ENCODE measurements at regions not wholly inside any gene's neighbourhood (a gene's known extent, or its start where the extent isn't known, plus 50 kb on each side); places are given as distances from the start of the nearest gene placed in this dataset.

DNA sequence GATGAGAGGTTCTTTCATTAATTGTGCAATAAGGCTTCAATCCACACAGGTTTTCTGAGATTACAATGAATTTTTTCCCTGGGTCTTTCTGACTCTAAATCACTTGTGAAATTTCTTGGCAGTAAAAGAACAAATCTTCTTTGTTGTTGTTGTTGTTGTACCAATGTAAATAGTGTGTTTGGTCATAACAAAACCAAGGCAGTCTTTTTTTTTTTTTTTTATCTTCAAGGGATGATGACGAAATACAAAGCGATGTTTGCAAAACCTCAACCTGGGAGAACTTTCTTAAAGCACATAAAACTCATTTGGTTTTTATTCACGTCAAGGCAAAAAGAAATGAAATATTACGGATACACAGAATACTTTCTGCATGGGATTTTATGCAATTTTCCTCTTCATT, 462.0 kb downstream of the LIG4 start:
- no peak for DNase-seq (ENCODE audit: low read depth in 2 of 2)

GRCh38 chr13:107743983-107744382, 471.4 kb downstream of the LIG4 start:
- DNase-seq (ENCODE audit: low read depth in 2 of 2): no peak

- DNase-seq (ENCODE audit: low read depth in 2 of 2): no peak
These were observed 471.8 kb downstream of the LIG4 start for GRCh38 chr13:107743526-107743925.

GRCh38 chr13:107743100-107743499, 472.2 kb downstream of the LIG4 start:
- DNase-seq (ENCODE audit: low read depth in 2 of 2): no peak

DNA sequence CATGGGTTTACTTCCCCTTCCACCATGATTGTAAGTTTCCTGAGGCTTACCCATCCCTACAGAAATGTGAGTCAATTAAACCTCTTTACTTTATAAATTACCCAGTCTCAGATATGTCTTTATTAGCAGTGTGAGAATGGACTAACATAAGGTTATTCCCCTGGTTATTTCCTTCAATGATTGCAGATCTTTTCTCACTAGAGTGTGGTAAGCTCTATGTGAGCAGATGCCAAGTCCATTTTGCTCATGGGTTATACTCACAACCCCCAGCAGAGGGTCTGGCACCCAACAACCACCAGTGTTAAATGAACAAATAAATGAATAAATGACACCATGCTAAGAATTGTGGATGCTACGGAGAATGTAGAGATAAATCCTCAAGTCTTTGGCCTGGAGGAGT, 472.8 kb downstream of the LIG4 start:
- no peak for DNase-seq (ENCODE audit: low read depth in 2 of 2)

GRCh38 chr13:107738004-107738403, 477.3 kb downstream of the LIG4 start:
- no peak for DNase-seq (ENCODE audit: low read depth in 2 of 2)

DNA sequence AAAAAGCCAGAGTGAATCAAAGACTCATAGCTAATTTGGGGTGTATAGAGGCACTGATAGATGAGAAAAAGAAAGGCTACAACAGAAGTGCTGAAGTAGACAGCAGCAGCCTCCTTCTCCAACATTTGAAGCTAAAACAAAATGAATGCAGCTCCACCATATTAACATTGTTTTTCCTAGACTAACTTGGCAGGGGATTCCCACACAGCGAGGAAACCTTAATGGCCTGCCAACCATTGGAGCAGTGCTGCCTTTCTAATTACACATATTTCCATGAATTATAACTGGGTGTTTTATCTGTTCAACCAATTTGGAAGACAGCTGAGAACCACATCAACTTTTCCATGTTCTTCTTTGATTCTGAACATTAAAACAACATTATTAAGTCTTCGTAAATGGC, 478.6 kb downstream of the LIG4 start:
- DNase-seq (ENCODE audit: low read depth in 2 of 2): no peak

- no peak for DNase-seq (ENCODE audit: low read depth in 2 of 2)
These were observed 479.2 kb downstream of the LIG4 start for GRCh38 chr13:107736170-107736569.

- DNase-seq (ENCODE audit: low read depth in 2 of 2): no peak
These were observed 480.3 kb downstream of the LIG4 start for GRCh38 chr13:107734891-107735625.

GRCh38 chr13:107733276-107733675, 482.1 kb downstream of the LIG4 start:
- DNase-seq (ENCODE audit: low read depth in 2 of 2): no peak

GRCh38 chr13:107730813-107731212, 484.5 kb downstream of the LIG4 start:
- no peak for DNase-seq (ENCODE audit: low read depth in 2 of 2)

- DNase-seq (ENCODE audit: low read depth in 2 of 2): no peak
These were observed 494.0 kb downstream of the LIG4 start for GRCh38 chr13:107721125-107721869.

- DNase-seq (ENCODE audit: low read depth in 2 of 2): no peak
These were observed 498.6 kb downstream of the LIG4 start for GRCh38 chr13:107716741-107717140.

- no peak for DNase-seq (ENCODE audit: low read depth in 2 of 2)
These were observed 499.1 kb downstream of the LIG4 start for GRCh38 chr13:107716241-107716640.

DNA sequence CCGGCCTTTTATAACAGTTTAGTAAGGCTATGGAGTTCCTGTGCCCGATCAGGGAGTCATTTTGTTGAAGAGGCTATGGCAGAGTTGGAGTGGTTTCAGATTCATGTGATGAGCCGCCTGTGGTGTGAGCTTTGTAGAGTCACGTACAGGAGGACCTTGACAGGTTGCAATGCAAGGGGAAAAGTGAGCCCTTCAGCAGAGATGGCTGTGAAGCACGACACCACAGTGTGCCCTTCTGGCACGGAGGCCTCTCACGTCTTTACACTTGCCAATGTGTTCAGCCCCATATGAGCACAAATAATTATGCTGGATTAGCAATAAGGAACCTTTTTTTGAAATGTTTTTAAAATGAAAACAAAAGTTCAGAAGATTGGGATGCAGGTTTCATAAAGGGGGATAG, 499.8 kb downstream of the LIG4 start:
- no peak for DNase-seq (ENCODE audit: low read depth in 2 of 2)

DNA sequence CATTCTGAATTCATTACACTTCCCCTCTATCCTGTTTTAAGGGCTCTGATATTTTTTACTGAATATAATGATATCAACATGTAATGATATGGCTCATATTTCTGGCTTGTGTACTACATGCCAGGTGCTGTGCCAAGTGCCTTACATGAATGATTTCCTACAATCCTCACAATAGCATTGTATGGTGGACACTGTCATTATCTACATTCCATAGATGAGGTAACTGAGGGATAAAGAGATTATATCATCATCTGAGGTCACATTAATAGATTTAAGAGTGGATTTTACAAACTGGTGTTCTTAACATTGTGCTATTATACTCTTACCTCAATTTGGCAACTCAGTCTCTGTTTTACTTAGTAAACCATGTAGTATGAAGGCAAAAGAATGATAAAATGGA, 502.0 kb downstream of the LIG4 start:
- DNase-seq (ENCODE audit: low read depth in 2 of 2): no peak

DNA sequence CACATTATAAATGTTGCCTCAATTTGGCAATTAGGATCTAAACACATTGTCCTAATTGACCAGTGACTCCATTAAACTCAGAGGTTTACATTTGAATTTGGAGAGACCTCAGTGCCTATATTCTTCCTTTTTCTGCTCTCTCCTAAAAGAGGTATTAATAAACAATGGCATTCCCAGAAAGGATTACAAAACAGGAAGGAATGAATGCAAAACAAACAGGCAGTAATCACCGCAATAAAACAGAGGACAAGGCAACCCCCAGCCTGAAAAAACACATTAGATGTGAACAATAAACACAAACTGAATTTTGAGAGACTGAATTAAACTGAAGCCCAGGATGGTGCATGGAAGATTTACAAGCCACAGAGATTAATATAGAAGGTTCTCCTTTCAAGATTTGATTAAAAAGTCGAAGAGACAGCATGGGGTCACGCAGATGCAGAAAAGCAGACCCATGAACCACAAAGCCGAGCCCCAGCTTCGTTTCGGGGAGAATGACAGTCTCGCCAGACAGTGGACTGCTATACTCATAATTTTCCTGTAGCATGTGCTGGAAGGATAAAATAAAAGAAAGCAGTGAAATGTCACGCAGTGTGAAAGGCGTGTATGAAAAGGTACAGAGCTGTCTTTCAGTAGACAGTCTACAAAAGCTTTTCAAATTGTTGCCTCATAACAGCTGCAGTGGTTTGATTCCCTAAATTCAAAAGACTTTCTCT, 503.0 kb downstream of the LIG4 start:
- DNase-seq (ENCODE audit: low read depth in 2 of 2): no peak

DNA sequence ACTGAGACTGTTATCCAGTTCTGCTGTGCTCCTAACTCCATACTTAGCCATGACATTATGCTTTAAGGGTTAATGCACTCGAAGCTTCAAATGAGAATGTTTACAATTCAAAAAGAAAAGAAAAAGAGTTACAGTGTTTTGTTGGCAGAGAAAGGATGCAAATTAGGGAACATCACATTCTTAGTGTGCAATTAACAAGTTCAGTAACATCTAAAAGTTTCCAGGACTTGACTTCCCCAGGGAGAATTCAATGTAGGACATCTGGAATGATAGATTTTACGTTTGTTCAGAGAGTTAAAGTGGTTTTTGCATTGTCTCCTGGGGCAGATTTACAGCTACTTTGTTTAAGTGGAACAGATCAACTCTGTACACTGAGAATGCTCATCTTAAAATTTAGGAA, 525.2 kb downstream of the LIG4 start:
- no peak for DNase-seq (ENCODE audit: low read depth in 2 of 2)

GRCh38 chr13:107685876-107686275, 529.5 kb downstream of the LIG4 start:
- no peak for DNase-seq (ENCODE audit: low read depth in 2 of 2)

DNA sequence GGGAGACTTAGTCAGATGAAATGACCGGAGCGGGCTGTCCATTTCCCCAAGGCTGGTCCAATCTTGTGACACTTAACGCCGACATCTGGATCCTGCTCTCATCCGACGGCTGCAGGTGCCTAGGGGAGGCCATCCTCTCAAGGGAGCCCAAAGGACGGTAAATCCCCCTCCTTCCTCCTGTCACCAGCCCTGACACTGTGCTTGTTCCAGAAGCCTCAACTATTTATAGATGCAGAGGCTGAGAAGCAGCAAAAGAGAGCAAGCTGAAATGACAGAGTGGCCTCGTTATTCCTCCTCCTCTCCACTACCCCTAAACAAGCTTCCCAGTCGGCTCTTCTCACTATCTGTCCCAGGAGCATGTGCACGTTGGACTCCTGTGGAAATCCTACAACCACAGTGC, 533.7 kb downstream of the LIG4 start:
- no peak for DNase-seq (ENCODE audit: low read depth in 2 of 2)

DNA sequence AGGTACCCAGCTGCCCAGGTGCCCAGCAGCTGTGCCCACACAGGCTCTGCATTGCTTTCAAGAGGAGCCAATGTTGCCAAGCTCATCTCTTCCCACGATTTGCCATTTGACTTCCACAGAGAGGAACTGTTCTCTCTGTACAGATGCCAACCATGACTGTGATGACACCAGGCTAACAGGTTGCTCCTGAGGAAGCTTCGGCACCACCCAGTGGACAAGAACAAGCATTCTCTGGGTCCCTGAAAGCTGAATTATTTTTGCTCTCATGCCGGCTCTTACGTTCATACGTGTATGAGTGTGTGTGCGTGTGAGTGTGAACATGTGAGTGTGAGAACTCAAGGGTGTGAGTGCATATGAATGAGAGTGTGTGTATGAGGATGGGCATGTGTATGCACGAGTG, 535.2 kb downstream of the LIG4 start:
- no peak for DNase-seq (ENCODE audit: low read depth in 2 of 2)

DNA sequence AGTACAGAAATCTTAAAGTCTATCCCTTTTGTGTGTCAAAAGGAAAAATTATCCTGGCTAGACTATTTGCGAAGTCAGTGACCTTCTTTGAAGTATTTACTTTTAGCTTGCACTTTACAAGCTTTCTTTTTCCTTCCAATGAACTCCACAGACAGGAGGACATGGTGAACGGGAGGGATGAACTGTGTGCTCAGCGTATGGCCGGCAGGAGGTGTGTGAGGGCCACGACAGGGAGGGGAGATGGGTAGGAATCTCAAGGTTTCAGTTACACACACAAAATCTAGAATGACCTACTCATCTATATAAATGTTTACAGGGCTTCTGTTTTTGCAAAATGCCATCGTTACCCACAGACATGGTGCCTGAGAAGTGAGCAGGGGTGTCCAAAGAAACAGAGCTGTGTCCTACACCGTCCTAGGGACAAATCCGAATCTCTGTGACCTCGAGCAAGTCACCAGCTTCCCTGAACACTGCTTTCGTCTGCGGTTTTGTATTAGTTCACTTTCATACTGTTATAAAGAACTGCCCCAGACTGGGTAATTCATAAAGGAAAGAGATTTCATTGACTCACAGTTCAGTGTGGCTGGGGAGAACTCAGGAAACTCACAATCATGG, 537.2 kb downstream of the LIG4 start:
- DNase-seq (ENCODE audit: low read depth in 2 of 2): no peak
